ENCODE measurements at regions not wholly inside any gene's neighbourhood (a gene's known extent, or its start where the extent isn't known, plus 50 kb on each side); places are given as distances from the start of the nearest gene placed in this dataset.

DNA sequence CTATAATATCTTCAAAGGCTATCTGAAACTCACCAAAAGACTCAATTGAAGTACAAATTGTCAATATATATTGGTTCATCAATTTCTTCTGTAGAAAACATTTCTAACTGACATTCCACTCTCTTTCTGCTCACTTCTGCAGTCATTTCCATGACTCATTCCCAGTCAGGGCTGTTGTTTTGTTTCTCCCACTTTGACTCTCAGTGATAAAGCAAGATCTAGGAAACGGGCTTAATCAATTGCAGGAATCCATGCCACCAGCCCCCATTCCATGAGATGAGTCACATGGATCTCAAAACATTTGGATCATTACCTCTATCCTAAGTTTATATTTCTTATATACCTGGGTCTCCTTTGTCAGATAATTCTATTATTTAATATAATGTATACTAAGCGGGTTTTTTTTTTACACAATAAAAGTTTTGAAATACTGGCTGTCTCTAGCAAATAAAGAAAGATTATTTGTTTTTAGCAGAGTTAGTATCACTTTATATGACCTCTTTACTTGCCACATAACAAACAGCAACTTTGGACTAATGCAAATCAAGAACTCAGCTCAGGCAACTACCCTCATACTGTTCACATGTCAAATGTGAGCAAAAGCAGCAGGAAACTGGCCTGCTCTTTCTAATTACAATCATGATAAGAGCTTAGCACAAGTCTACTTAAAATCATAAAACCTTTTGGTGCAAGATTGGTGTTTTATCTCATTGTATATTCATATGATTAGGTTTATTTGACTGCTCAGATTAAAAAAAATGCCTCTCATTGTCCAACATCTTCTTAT is 251.1 kb upstream of the PIK3C3 start:
- H3K23me2 ChIP-seq (ENCODE audit: low read depth, low read length) = no peaks in the 10 kb centered on the region; the same call in 1 of the 2 replicates
- no peak overlapping the region for H3K14ac ChIP-seq (ENCODE audit: insufficient read length)
- H3K79me2 ChIP-seq (ENCODE audit: control insufficient read depth in 1 of 2, insufficient read depth in 2 of 2, low read length in 2 of 2) = no peaks in the 10 kb centered on the region
- no peak overlapping the region for H4K8ac ChIP-seq (ENCODE audit: extremely low read depth, insufficient read depth, low read length)
- H2BK120ac ChIP-seq (replicated peaks; ENCODE audit: low read depth, low read length) = no peak overlapping the region
- H3K56ac ChIP-seq (replicated peaks; ENCODE audit: insufficient read length, low read depth, low read length) = no peak overlapping the region
- H2AFZ ChIP-seq (ENCODE audit: low read length) = no peak overlapping the region
- H4K91ac ChIP-seq (replicated peaks; ENCODE audit: insufficient read length, low read length) = no peak overlapping the region
- ChIA-PET POLR2A (ENCODE audit: partially characterized antibody) (no interaction called here), CTCF (ENCODE audit: partially characterized antibody) (interaction anchor here (1.1 kb wide), 1 partner anchor 11 kb away, joined by 3 read pairs; no protein-coding TSS in a partner anchor)
- H3K27ac ChIP-seq (ENCODE audit: low read depth, low read length) = no peak overlapping the region
- no peaks in the 10 kb centered on the region for H3K79me1 ChIP-seq (ENCODE audit: low read depth, low read length)
- H2BK15ac ChIP-seq (ENCODE audit: low read length) = no peak overlapping the region
- no peak overlapping the region for H2AK5ac ChIP-seq (ENCODE audit: low read depth, low read length)
- no peak overlapping the region for H3K4ac ChIP-seq (replicated peaks; ENCODE audit: insufficient read length, low read depth, low read length)
- no peak overlapping the region for H3K4me3 ChIP-seq (ENCODE audit: extremely low read depth in 1 of 4, insufficient read depth in 2 of 4, low read depth in 3 of 4, low read length in 4 of 4)
- no peak overlapping the region for H3K4me2 ChIP-seq (ENCODE audit: insufficient read depth in 1 of 2, low read depth in 2 of 2, low read length in 2 of 2)
- no peaks in the 10 kb centered on the region for H3K27me3 ChIP-seq (replicated peaks in 1 of 4; ENCODE audit: control insufficient read depth in 3 of 4, extremely low read depth in 1 of 4, insufficient read depth in 3 of 4, low read length in 3 of 4)
- no peaks in the 10 kb centered on the region for H3K9me3 ChIP-seq (ENCODE audit: insufficient read depth in 2 of 2, low read depth in 1 of 2, low read length in 1 of 2)
- TF ChIP-seq CBX8 (IDR thresholded peaks at IDR 0.05; ENCODE audit: borderline replicate concordance, low read depth, low read length) = no peak
- peak; percentile 68 for TF ChIP-seq JUND (IDR thresholded peaks at IDR 0.05; ENCODE audit: low read length)
- WGBS, 2 experiments (ENCODE audit: extremely low coverage in 1 of 2, insufficient coverage in 1 of 2, insufficient read length in 1 of 2, insufficient replicate concordance in 2 of 2, low coverage in 1 of 2, low lambda C conversion rate in 2 of 2, missing lambda C conversion rate in 1 of 2) = 78% methylated on average over 2 of the region's 2 CpGs; no CpG with 5 or more reads in 1 of the 2 experiments
- no peak overlapping the region for H4K5ac ChIP-seq (ENCODE audit: insufficient read length, low read depth, low read length)
- H3K4me1 ChIP-seq (replicated peaks in 1 of 4; ENCODE audit: control insufficient read depth in 3 of 4, insufficient read depth in 4 of 4, low read length in 3 of 4) = no peaks in the 10 kb centered on the region
- H2BK5ac ChIP-seq (ENCODE audit: low read depth, low read length) = no peak overlapping the region
- H2BK12ac ChIP-seq (ENCODE audit: low read depth, low read length) = no peak overlapping the region
- no peaks in the 10 kb centered on the region for H4K20me1 ChIP-seq (replicated peaks in 1 of 2; ENCODE audit: control insufficient read depth in 1 of 2, insufficient read depth in 2 of 2, low read length in 2 of 2)
- no peak for DNase-seq (ENCODE audit: low read depth in 1 of 2, low spot score in 2 of 2)
- no peak overlapping the region for H2BK20ac ChIP-seq (ENCODE audit: low read length)
- H3K36me3 ChIP-seq (ENCODE audit: control insufficient read depth in 2 of 4, insufficient read depth in 4 of 4, low read length in 3 of 4) = no peaks in the 10 kb centered on the region
- FAIRE-seq = no peak
- no peak overlapping the region for H3K23ac ChIP-seq (ENCODE audit: insufficient read length)
- no peak overlapping the region for H3K9ac ChIP-seq (replicated peaks in 1 of 4; ENCODE audit: extremely low read depth in 1 of 4, low read depth in 3 of 4, low read length in 3 of 4)
- no peak overlapping the region for H3K18ac ChIP-seq (ENCODE audit: extremely low read depth, low read length)

Data from H1 (cell line).